H9 (cell line): ENCODE measurements at regions not wholly inside any gene's neighbourhood (a gene's known extent, or its start where the extent isn't known, plus 50 kb on each side); places are given as distances from the start of the nearest gene placed in this dataset.

ENCODE experiments used
- DNase-seq: peaks from one replicate; pipeline ENCODE4 v3.0.0-alpha.2; 2017
- H2AFZ ChIP-seq: one replicate; pipeline ENCODE4 v1.6.1; 2013; ENCODE audit warnings: mild to moderate bottlenecking, low read length, control low read depth, moderate library complexity
- H2AK5ac ChIP-seq: 2 replicates; pipeline ENCODE4 v1.6.1; 2013; ENCODE audit warnings: low read length, control low read depth, mixed read lengths; ENCODE audit not compliant: insufficient read length
- H2BK120ac ChIP-seq: one replicate; pipeline ENCODE4 v1.6.1; 2013; ENCODE audit warnings: low read depth, mild to moderate bottlenecking, low read length, control low read depth, inconsistent platforms; ENCODE audit not compliant: poor library complexity, severe bottlenecking
- H2BK12ac ChIP-seq: 2 replicates; pipeline ENCODE4 v1.6.1; 2013; ENCODE audit warnings: low read length, control low read depth, mixed read lengths, low read depth; ENCODE audit not compliant: insufficient read length
- H2BK15ac ChIP-seq: 2 replicates; pipeline ENCODE4 v1.6.1; 2013; ENCODE audit warnings: low read depth, low read length, control low read depth
- H2BK20ac ChIP-seq: one replicate; pipeline ENCODE4 v1.6.1; 2013; ENCODE audit warnings: low read depth, mild to moderate bottlenecking, low read length, control low read depth, inconsistent platforms; ENCODE audit not compliant: poor library complexity, severe bottlenecking
- H2BK5ac ChIP-seq: 2 replicates; pipeline ENCODE4 v1.6.1; 2013; ENCODE audit warnings: low read length, control low read depth, mixed read lengths; ENCODE audit not compliant: insufficient read length
- H3K14ac ChIP-seq: 2 replicates; pipeline ENCODE4 v1.6.1; 2013; ENCODE audit warnings: low read length, control low read depth; ENCODE audit not compliant: insufficient read depth
- H3K18ac ChIP-seq: 2 replicates; pipeline ENCODE4 v1.6.1; 2013; ENCODE audit warnings: low read depth, mild to moderate bottlenecking, mixed read lengths, low read length, control low read depth; ENCODE audit not compliant: insufficient read length
- H3K23ac ChIP-seq: 2 replicates; pipeline ENCODE4 v1.6.1; 2013; ENCODE audit warnings: low read length, control low read depth, mixed read lengths, low read depth; ENCODE audit not compliant: insufficient read length
- H3K23me2 ChIP-seq: 2 replicates; pipeline ENCODE4 v1.6.1; 2013; ENCODE audit warnings: low read depth, mild to moderate bottlenecking, mixed read lengths, low read length, control low read depth; ENCODE audit not compliant: insufficient read length, poor library complexity, severe bottlenecking
- H3K27ac ChIP-seq: 2 replicates; pipeline ENCODE4 v1.5.1; 2013; ENCODE audit warnings: low read length, control low read depth, mixed read lengths, low read depth; ENCODE audit not compliant: insufficient read length
- H3K27me3 ChIP-seq: 2 replicates; pipeline ENCODE4 v1.6.1; 2013; ENCODE audit warnings: low read length, control low read depth, inconsistent platforms; ENCODE audit not compliant: insufficient read depth
- H3K4ac ChIP-seq: 2 replicates; pipeline ENCODE4 v1.6.1; 2013; ENCODE audit warnings: low read depth, mild to moderate bottlenecking, control low read depth, inconsistent platforms, low read length, moderate library complexity
- H3K4me1 ChIP-seq: 2 replicates; pipeline ENCODE4 v1.6.1; 2013; ENCODE audit warnings: low read length, control low read depth, inconsistent platforms; ENCODE audit not compliant: insufficient read depth
- H3K4me2 ChIP-seq: 2 replicates; pipeline ENCODE4 v1.6.1; 2013; ENCODE audit warnings: low read length, control low read depth, mixed read lengths; ENCODE audit not compliant: insufficient read length, insufficient read depth
- H3K56ac ChIP-seq: 2 replicates; pipeline ENCODE4 v1.6.1; 2013; ENCODE audit warnings: low read depth, mild to moderate bottlenecking, mixed read lengths, low read length, control low read depth; ENCODE audit not compliant: insufficient read length
- H3K79me1 ChIP-seq: 2 replicates; pipeline ENCODE4 v1.6.1; 2013; ENCODE audit warnings: low read depth, mild to moderate bottlenecking, moderate library complexity, low read length, control low read depth, inconsistent platforms; ENCODE audit not compliant: insufficient read depth, poor library complexity, severe bottlenecking
- H3K79me2 ChIP-seq: 2 replicates; pipeline ENCODE4 v1.6.1; 2013; ENCODE audit warnings: low read length, control low read depth, inconsistent platforms; ENCODE audit not compliant: insufficient read depth
- H3K9ac ChIP-seq: 2 replicates; pipeline ENCODE4 v1.6.1; 2013; ENCODE audit warnings: low read length, control low read depth, mixed read lengths; ENCODE audit not compliant: insufficient read length; ENCODE audit errors: extremely low read depth
- H3K9me3 ChIP-seq: one replicate; pipeline ENCODE4 v1.6.1; 2013; ENCODE audit warnings: low read depth, low read length, inconsistent platforms; ENCODE audit not compliant: control insufficient read depth
- H3T11ph ChIP-seq: one replicate; pipeline ENCODE4 v1.6.1; 2013; ENCODE audit warnings: mild to moderate bottlenecking, low read length, control low read depth, inconsistent platforms
- H4K20me1 ChIP-seq: one replicate; pipeline ENCODE4 v1.6.1; 2013; ENCODE audit not compliant: control insufficient read depth, insufficient read length, insufficient read depth
- H4K5ac ChIP-seq: 2 replicates; pipeline ENCODE4 v1.6.1; 2013; ENCODE audit warnings: low read depth, mild to moderate bottlenecking, mixed read lengths, low read length, control low read depth; ENCODE audit not compliant: insufficient read length
- H4K8ac ChIP-seq: replicated peaks from 2 replicates; pipeline ENCODE4 v1.6.1; 2013; ENCODE audit warnings: low read length, control low read depth, mixed read lengths, low read depth; ENCODE audit not compliant: insufficient read length
- H4K91ac ChIP-seq: 2 replicates; pipeline ENCODE4 v1.6.1; 2013; ENCODE audit warnings: low read depth, mild to moderate bottlenecking, moderate library complexity, mixed read lengths, low read length, control low read depth; ENCODE audit not compliant: insufficient read length
- H3K27ac Mint-ChIP-seq, 3 experiments: 2 replicates in 2 of 3; 3 replicates in 1 of 3; pipeline ENCODE4 v1.8.0; 2020 to 2021; ENCODE audit warnings: mixed read lengths in 3 of 3, mild to moderate bottlenecking in 1 of 3, moderate library complexity in 1 of 3
- H3K27me3 Mint-ChIP-seq: 2 replicates; pipeline ENCODE4 v1.8.0; 2021; ENCODE audit warnings: low read depth, mild to moderate bottlenecking, moderate library complexity, mixed read lengths
- H3K36me3 Mint-ChIP-seq, 3 experiments: 2 replicates in 2 of 3; 3 replicates in 1 of 3; pipeline ENCODE4 v1.8.0; 2020 to 2021; ENCODE audit warnings: low read depth in 3 of 3, mixed read lengths in 3 of 3; ENCODE audit not compliant: insufficient read depth in 1 of 3
- H3K4me1 Mint-ChIP-seq, 2 experiments: 2 replicates each; pipeline ENCODE4 v1.8.0; 2020; ENCODE audit warnings: mixed read lengths in 2 of 2
- H3K4me3 Mint-ChIP-seq, 2 experiments: 2 replicates in 1 of 2; 3 replicates in 1 of 2; pipeline ENCODE4 v1.8.0; 2020 to 2021; ENCODE audit warnings: mild to moderate bottlenecking in 2 of 2, mixed read lengths in 2 of 2, moderate library complexity in 1 of 2
- H3K9me3 Mint-ChIP-seq, 2 experiments: 2 replicates in 1 of 2; 3 replicates in 1 of 2; pipeline ENCODE4 v1.8.0; 2020; ENCODE audit warnings: mild to moderate bottlenecking in 2 of 2, mixed read lengths in 2 of 2, moderate library complexity in 1 of 2
- CTCF ChIP-seq: fragments of 200-600 bp; sonication (generic); conservative IDR thresholded peaks from 3 replicates; pipeline ENCODE4 v1.8.0; 2021; ENCODE audit warnings: antibody characterized with exemption, mild to moderate bottlenecking
- WGBS: extraction: QIAGEN DNeasy Blood & Tissue Kit; methylation state at CpG from one replicate; pipeline ENCODE4 v1.1.7; 2013; ENCODE audit warnings: missing lambda C conversion rate, low lambda C conversion rate, mixed read lengths; ENCODE audit not compliant: insufficient read length; ENCODE audit errors: extremely low coverage; 5-methylcytosine and 5-hydroxymethylcytosine counted together

DNA sequence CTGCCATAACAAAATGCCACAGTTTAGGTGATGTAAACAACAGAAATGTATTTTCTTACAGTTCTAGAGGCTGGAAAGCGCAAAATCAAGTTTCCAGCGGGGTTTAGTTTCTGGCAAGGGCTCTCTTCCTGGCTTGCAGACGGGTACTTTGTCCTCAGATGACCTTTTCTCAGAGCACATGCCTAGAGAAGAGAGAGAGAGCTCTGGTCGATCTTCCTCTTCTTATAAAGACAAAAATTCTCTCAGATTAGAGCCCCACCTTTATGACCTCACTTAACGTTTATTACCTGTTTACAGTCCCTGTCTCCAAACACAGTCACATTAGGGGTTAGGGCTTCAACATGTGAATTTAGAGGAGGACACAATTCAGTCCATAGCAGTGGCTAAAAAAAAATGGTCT lies 119.7 kb downstream of the CETN3 start:
- Histone ChIP-seq H3K18ac (no peak overlapping the region), H3K23me2 (no peaks in the 10 kb centered on the region), H4K5ac (no peak overlapping the region), H3K27me3 (no peaks in the 10 kb centered on the region), H4K91ac (no peak overlapping the region), H3K79me1 (no peaks in the 10 kb centered on the region), H2BK12ac (no peak overlapping the region), H2BK20ac (no peak overlapping the region), H3K9ac (no peak overlapping the region), H3K4me2 (no peak overlapping the region), H3K27ac (no peak overlapping the region), H3K4me1 (peaks cover 6% of the 10 kb centered on the region; the same call in 1 of the 2 replicates), H3K56ac (no peak overlapping the region), H2AFZ (no peak overlapping the region), H3K4ac (no peak overlapping the region), H4K20me1 (no peaks in the 10 kb centered on the region), H3K14ac (no peak overlapping the region), H3K23ac (no peak overlapping the region), H2BK5ac (no peak overlapping the region), H2BK120ac (no peak overlapping the region), H4K8ac (no peak overlapping the region), H3K79me2 (no peaks in the 10 kb centered on the region), H3K9me3 (no peaks in the 10 kb centered on the region), H2BK15ac (no peak overlapping the region), H2AK5ac (no peak overlapping the region), H3T11ph (no peak overlapping the region)
- H3K4me1 Mint-ChIP-seq = peaks cover 17 to 18% of the 10 kb centered on the region in 2 experiments
- H3K27ac Mint-ChIP-seq = no peak overlapping the region
- no peak for DNase-seq
- H3K9me3 Mint-ChIP-seq = no peaks in the 10 kb centered on the region
- no peak for TF ChIP-seq CTCF
- no peak overlapping the region for H3K4me3 Mint-ChIP-seq
- H3K27me3 Mint-ChIP-seq = no peaks in the 10 kb centered on the region
- H3K36me3 Mint-ChIP-seq = no peaks in the 10 kb centered on the region
- WGBS = no CpG with 5 or more reads among the region's 5 CpGs
